ENCODE measurements at regions not wholly inside any gene's neighbourhood (a gene's known extent, or its start where the extent isn't known, plus 50 kb on each side); places are given as distances from the start of the nearest gene placed in this dataset.

- Histone ChIP-seq H3K36me3 (replicated peaks in 1 of 2) (no peaks in the 10 kb centered on the region), H3K27me3 (no peaks in the 10 kb centered on the region), H3K4me3 (no peak overlapping the region), H3K27ac (no peak overlapping the region), H3K4me1 (replicated peaks in 1 of 2) (no peaks in the 10 kb centered on the region), H3K9me3 (replicated peaks in 1 of 3) (no peaks in the 10 kb centered on the region)
- DNase-seq, result no peak
- TF ChIP-seq CTCF (IDR thresholded peaks at IDR 0.05), result no peak
- TF ChIP-seq POLR2A (IDR thresholded peaks at IDR 0.05), result no peak
- intact Hi-C loops (cut with DNase I), result no loop called here
- 86 to 92% (median 89%) methylated on average over 6 of the region's 6 CpGs for WGBS, 4 donors
Measured at GRCh38 chr3:162601101-162601670, 1104.6 kb downstream of the OTOL1 start.

- WGBS, 4 donors, result 77 to 83% (median 80%) methylated on average over 3 of the region's 3 CpGs
- intact Hi-C loops (cut with DNase I), result no loop called here
Measured at GRCh38 chr3:162602619-162603018, 1106.0 kb downstream of the OTOL1 start.

GRCh38 chr3:162605651-162606204 lies 1109.1 kb downstream of the OTOL1 start:
- H3K4me3 ChIP-seq, result no peak overlapping the region
- no peaks in the 10 kb centered on the region for H3K36me3 ChIP-seq (replicated peaks in 1 of 2)
- 68 to 88% (median 73%) methylated on average over 4 of the region's 4 CpGs for WGBS, 4 donors
- H3K27me3 ChIP-seq, result no peaks in the 10 kb centered on the region
- H3K4me1 ChIP-seq (replicated peaks in 1 of 2), result no peaks in the 10 kb centered on the region
- no peak overlapping the region for H3K27ac ChIP-seq
- no peaks in the 10 kb centered on the region for H3K9me3 ChIP-seq (replicated peaks in 1 of 3)
- intact Hi-C loops (cut with DNase I), result no loop called here
- DNase-seq, result no peak
- no peak for TF ChIP-seq CTCF (IDR thresholded peaks at IDR 0.05)
- TF ChIP-seq POLR2A (IDR thresholded peaks at IDR 0.05), result no peak

More at GRCh38 chr3:162602619-162603018, 1106.0 kb downstream of the OTOL1 start:
- H3K4me1 ChIP-seq (replicated peaks in 1 of 2), result no peaks in the 10 kb centered on the region
- H3K4me3 ChIP-seq, result no peak overlapping the region
- TF ChIP-seq CTCF (IDR thresholded peaks at IDR 0.05) (no peak), POLR2A (IDR thresholded peaks at IDR 0.05) (no peak)
- H3K9me3 ChIP-seq (replicated peaks in 1 of 3), result no peaks in the 10 kb centered on the region
- no peaks in the 10 kb centered on the region for H3K36me3 ChIP-seq (replicated peaks in 1 of 2)
- H3K27me3 ChIP-seq, result no peaks in the 10 kb centered on the region
- H3K27ac ChIP-seq, result no peak overlapping the region
- DNase-seq, result no peak

- no peak for DNase-seq
- WGBS, 4 donors, result 64 to 84% (median 73%) methylated on average over 2 of the region's 2 CpGs
Measured at GRCh38 chr3:162610261-162610660, 1113.7 kb downstream of the OTOL1 start.

More at GRCh38 chr3:162610261-162610660, 1113.7 kb downstream of the OTOL1 start:
- Histone ChIP-seq H3K9me3 (replicated peaks in 1 of 3) (no peaks in the 10 kb centered on the region), H3K4me1 (replicated peaks in 1 of 2) (no peaks in the 10 kb centered on the region), H3K4me3 (peak overlapping the region in 1 of 4 donors; percentile 14), H3K36me3 (replicated peaks in 1 of 2) (no peaks in the 10 kb centered on the region), H3K27ac (no peak overlapping the region), H3K27me3 (no peaks in the 10 kb centered on the region)
- intact Hi-C loops (cut with DNase I), result no loop called here
- TF ChIP-seq CTCF (IDR thresholded peaks at IDR 0.05), result no peak
- TF ChIP-seq POLR2A (IDR thresholded peaks at IDR 0.05), result no peak
